ENCODE measurements at regions not wholly inside any gene's neighbourhood (a gene's known extent, or its start where the extent isn't known, plus 50 kb on each side); places are given as distances from the start of the nearest gene placed in this dataset.

GRCh38 chr4:10866666-10867065 lies 182.1 kb upstream of the CLNK start:
- DNase-seq (ENCODE audit: low read depth, low spot score) (no peak), ATAC-seq (no peak)
- ChIA-PET POLR2A (no interaction called here), RAD21 (ENCODE audit: low non-redundant PET in 1 of 2, low total read pairs in 2 of 2, uncharacterized antibody in 2 of 2, unreplicated experiment in 2 of 2) (no interaction called here), CTCF (no interaction called here)
- TF ChIP-seq POLR2A (IDR thresholded peaks at IDR 0.05; ENCODE audit: borderline replicate concordance, extremely low read depth, insufficient read depth, insufficient read length) (no peak), ZFX (IDR thresholded peaks at IDR 0.05) (no peak), YY1 (IDR thresholded peaks at IDR 0.05; ENCODE audit: extremely low read depth, insufficient replicate concordance, low read depth, low read length) (no peak), TCF7L2 (IDR thresholded peaks at IDR 0.05; ENCODE audit: borderline replicate concordance, extremely low read depth, insufficient read depth, insufficient read length) (no peak), FOSL1 (IDR thresholded peaks at IDR 0.05; ENCODE audit: low read depth) (no peak), CTCF (IDR thresholded peaks at IDR 0.05 in 2 of 3, conservative IDR thresholded peaks at IDR 0.05 in 1 of 3; ENCODE audit: borderline replicate concordance in 1 of 3, insufficient read depth in 1 of 3, low read depth in 2 of 3, low read length in 2 of 3) (no peak), ATF3 (IDR thresholded peaks at IDR 0.05) (no peak), RAD21 (IDR thresholded peaks at IDR 0.05; ENCODE audit: low read depth) (no peak), MAX (IDR thresholded peaks at IDR 0.05) (no peak), EGR1 (IDR thresholded peaks at IDR 0.05; ENCODE audit: low read depth) (no peak), CEBPB (IDR thresholded peaks at IDR 0.05; ENCODE audit: low read depth) (no peak), EZH2 (IDR thresholded peaks at IDR 0.05) (no peak), EZH2phosphoT487 (IDR thresholded peaks at IDR 0.05; ENCODE audit: borderline replicate concordance) (no peak), REST (IDR thresholded peaks at IDR 0.05; ENCODE audit: low read depth) (no peak)
- no peak overlapping the region for H2AFZ ChIP-seq (ENCODE audit: low read depth, low read length, poor library complexity, severe bottlenecking)
- no peaks in the 10 kb centered on the region for H3K79me2 ChIP-seq (ENCODE audit: insufficient read depth, low read length)
- intact Hi-C loops (cut with micrococcal nuclease): no loop called here
- H3K9me2 ChIP-seq (ENCODE audit: insufficient read depth): no peaks in the 10 kb centered on the region
- BruUV-seq (replicated peaks): no TSS peak
- H3K27me3 ChIP-seq (ENCODE audit: insufficient read depth, low read length): no peaks in the 10 kb centered on the region
- H3K9ac ChIP-seq (ENCODE audit: low read length): no peak overlapping the region
- no peaks in the 10 kb centered on the region for H3K4me1 ChIP-seq (ENCODE audit: control insufficient read depth in 1 of 2, insufficient read depth in 2 of 2, low read length in 2 of 2)
- H3K4me2 ChIP-seq (ENCODE audit: low read length): no peak overlapping the region
- H3K9me3 ChIP-seq (ENCODE audit: control insufficient read depth in 1 of 2, insufficient read depth in 1 of 2, low read depth in 1 of 2, low read length in 2 of 2): no peaks in the 10 kb centered on the region
- no peaks in the 10 kb centered on the region for H3K36me3 ChIP-seq (ENCODE audit: control insufficient read depth in 1 of 2, insufficient read depth in 2 of 2, low read length in 2 of 2)
- H3K27ac ChIP-seq (ENCODE audit: low read depth, low read length): no peak overlapping the region
- no peaks in the 10 kb centered on the region for H4K20me1 ChIP-seq (ENCODE audit: insufficient read depth)
- no peak overlapping the region for H3K4me3 ChIP-seq (replicated peaks in 1 of 2; ENCODE audit: low read depth in 1 of 2, low read length in 2 of 2)
